Stimulated activated CD8-positive, alpha-beta memory T cell treated with anti-CD3 and anti-CD28 coated beads, Interleukin-15, amount 100 ng/mL, for 24 hours (primary cell): ENCODE measurements at regions not wholly inside any gene's neighbourhood (a gene's known extent, or its start where the extent isn't known, plus 50 kb on each side); places are given as distances from the start of the nearest gene placed in this dataset.
"Not testable (repeated sequence)": the region's sequence is repeated elsewhere in the genome, so short reads cannot be mapped to it uniquely, and the experiment has no call there.

ENCODE experiments used
- DNase-seq: peaks from one replicate; pipeline ENCODE4 v3.0.0-alpha.2; 2020; ENCODE audit warnings: low read depth

GRCh38 chr9:108033976-108034964 lies 544.7 kb upstream of the KLF4 start:
- DNase-seq = no peak

DNA sequence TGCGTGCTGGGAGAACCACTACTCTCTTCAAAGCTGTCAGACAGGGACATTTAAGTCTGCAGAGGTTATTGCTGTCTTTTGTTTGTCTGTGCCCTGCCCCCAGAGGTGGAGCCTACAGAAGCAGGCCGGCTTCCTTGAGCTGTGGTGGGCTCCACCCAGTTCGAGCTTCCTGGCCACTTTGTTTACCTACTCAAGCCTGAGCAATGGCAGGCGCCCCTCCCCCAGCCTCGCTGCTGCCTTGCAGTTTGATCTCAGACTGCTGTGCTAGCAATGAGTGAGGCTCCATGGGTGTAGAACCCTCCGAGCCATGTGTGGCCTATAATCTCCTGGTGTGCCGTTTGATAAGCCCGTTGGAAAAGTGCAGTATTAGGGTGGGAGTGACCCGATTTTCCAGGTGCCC lies 542.5 kb upstream of the KLF4 start:
- DNase-seq = not testable (repeated sequence)

DNA sequence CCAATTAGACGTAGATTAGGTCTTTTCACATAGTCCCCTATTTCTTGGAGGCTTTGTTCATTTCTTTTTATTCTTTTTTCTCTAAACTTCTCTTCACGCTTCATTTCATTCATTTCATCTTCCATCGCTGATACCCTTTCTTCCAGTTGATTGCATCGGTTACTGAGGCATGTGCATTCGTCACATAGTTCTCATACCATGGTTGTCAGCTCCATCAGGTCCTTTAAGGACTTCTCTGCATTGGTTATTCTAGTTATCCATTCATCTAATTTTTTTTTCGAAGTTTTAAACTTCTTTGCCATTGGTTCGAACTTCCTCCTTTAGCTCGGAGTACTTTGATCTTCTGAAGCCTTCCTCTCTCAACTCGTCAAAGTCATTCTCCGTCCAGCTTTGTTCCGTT lies 541.7 kb upstream of the KLF4 start:
- DNase-seq = not testable (repeated sequence)

- DNase-seq = not testable (repeated sequence)
Measured at GRCh38 chr9:108026718-108027117, 537.1 kb upstream of the KLF4 start.

DNA sequence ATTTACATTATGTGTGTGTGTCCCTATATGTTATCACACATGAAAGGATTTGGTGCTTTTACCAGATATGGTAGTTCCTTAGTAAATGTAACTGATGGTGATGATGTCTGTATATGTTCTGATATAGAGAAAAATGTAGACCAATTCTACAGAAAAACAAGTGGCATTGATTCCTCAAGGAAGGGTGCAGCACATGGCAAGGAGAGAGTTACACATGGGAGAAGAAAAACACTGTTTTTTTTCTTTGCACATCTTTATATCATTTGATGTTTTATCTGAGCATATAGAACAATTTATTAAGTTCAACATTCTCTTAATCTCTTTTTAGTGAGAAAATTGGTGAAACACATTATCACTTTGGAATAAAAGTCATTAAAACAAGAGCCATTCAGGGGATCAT lies 535.0 kb upstream of the KLF4 start:
- DNase-seq = no peak

DNA sequence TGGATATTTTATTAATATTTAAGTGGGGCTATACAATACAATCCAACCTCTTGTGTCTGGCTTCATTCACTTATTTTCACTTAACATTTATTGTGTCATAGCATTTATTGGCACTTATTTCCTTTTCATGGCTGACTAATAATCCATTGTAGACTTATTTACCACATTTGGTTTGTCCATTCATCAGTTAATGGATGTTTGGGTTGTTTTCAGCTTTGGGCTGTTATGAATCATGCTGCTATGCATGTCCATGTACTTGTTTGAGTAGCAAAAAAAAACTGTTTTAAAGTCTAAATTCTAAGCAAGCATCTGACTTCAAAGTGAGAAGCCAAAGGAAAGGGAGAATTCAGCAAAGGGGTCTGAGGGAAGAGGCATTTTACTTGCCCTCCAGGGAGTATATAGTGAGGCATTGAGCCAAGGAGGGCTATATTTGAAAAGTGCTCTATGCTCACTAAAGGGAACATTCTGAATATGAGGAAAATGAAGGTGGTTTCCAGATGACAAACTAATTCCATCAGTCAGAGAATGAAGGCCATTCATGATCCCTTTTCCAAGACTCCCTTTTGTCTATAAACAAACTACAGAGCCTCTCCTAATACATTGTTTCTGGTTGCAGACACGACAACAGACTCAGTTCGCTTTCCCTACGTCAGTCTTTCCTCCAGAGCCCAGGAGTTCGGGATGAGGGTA lies 532.8 kb upstream of the KLF4 start:
- DNase-seq = no peak

- no peak for DNase-seq
Measured at GRCh38 chr9:108021096-108021710, 531.6 kb upstream of the KLF4 start.

- no peak for DNase-seq
Measured at GRCh38 chr9:108019821-108020220, 530.3 kb upstream of the KLF4 start.

GRCh38 chr9:108017671-108018070 lies 528.1 kb upstream of the KLF4 start:
- DNase-seq = no peak

GRCh38 chr9:108016446-108016845 lies 526.9 kb upstream of the KLF4 start:
- DNase-seq = no peak

DNA sequence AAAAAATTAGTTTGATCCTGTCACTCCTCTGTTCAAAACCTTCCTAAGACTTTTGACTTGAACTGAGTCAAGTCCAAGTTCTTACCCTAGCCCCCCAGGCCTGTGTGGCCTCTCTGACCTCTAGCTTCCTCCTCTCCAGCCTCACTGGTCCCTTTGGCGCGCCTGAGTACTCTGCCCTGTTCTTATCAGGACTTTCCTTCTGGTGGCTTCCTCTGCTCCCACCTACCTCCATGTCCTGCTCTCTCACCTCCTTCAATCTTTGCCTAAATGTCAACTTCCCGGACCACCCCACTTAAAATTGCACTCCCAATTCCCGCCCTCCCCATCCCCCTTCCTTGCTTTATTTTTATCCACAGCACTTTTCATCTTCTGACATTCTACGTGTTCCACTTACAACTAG lies 526.1 kb upstream of the KLF4 start:
- no peak for DNase-seq

DNA sequence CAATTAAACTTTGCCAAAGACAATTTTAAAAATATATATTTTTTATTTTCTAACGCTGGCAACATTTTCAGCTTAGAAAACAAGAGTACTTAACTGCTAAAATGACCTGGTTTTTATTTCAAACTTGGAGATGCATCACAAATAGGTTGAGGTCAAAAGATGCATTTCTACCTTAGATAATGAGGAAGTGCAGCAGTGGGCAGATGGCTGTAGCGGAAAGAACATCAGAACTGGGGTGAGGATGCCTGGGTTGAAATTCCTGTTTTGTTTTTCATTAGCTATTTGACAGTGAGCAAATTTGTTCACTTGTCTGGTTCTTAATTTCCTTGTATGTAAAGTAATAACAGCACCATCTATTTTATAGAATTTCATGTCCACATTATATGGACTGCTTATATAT lies 524.8 kb upstream of the KLF4 start:
- no peak for DNase-seq

DNA sequence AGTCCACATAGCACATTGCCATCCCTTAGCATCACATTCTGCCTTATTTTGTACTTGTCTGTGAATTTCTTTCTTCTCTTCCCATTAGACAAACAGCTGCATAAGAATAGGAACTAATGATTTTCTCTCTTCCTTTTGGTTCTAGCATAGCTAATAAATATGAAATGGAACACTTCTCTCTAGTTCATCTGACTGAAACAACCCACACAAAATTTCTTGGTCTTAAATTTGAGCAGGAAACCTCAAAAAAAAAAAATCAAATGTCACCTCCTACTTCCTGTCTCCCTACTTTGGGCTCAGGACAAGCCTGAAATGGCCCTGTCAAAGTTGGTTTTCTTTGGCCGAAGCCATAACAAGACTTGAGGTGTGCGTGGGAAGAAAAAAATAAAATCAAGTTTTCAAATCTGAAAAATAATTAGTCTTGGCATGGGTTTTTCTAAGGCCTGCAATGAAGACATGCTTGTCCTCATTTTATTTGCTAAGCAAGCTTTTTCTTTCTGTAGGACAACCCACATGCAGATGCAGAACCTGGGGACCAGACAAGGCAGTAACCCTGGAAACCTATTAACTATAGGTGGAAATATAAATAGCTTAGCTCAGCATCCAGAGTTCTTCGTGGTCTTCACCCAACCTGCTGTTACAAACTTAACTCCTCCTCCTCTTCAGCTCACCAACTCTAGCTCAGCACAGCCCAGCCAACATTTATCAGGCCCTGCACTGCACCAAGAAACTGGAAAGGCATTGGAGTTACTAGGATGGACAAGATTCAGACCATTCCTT lies 523.5 kb upstream of the KLF4 start:
- no peak for DNase-seq

DNA sequence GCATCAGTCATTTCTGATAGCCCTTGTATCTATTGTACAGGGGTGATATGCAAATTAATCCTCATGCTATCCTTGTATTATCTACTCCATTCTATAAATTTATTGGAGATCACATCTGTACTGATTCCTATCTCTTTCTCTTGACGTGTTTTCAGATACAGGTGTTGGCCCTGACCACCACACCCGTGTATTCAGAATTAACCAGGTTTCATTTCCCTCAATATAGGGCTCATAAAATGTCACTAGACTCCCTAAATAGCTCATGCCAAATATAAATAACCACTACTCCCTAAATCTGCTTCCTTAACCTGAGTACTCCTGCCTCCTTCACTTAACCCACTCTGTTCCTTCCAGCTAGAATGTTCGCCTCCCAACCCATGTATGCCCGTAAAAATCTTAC lies 522.8 kb upstream of the KLF4 start:
- no peak for DNase-seq

DNA sequence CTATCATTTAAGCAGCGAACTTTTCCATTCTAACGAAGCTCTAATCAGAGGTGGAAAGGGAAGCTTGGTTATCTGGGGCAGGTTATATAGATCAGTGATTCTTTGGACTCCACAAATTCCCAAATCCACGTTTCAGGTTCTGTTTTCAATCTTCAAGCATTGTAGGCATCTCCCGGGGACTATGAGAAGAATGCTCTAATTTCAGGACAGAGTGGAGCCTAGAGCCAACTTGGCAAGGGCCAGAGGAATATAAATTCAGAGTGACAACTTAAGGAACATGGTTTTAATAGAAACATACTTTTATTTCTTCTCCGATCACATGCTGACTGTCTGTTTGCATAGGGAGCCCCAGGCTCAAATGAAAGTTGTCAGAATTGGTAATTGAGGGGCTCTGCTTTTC lies 514.0 kb upstream of the KLF4 start:
- DNase-seq = no peak

- no peak for DNase-seq
Measured at GRCh38 chr9:108002371-108002956, 512.9 kb upstream of the KLF4 start.

GRCh38 chr9:108001237-108001636 lies 511.7 kb upstream of the KLF4 start:
- DNase-seq = no peak

GRCh38 chr9:107999890-108000289 lies 510.3 kb upstream of the KLF4 start:
- no peak for DNase-seq

DNA sequence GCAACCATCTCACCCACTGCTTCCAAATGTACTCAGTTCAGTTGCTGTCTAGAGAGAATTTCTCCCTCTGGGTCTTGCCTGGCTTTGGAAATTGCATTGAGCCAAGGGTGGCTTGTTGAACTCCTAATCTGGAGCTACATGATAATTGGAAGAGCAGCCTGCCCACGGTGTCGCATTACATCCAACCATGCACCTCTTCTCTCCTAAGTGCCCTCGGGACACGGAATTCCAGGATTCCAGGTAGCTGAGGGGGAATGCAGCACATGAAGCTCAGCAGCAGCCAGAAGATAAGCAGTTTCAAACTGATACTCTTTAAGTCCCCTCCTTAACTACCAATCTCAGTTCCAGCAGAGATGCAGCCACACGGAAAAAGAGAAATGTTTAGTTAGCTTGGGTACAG lies 509.4 kb upstream of the KLF4 start:
- DNase-seq = no peak

DNA sequence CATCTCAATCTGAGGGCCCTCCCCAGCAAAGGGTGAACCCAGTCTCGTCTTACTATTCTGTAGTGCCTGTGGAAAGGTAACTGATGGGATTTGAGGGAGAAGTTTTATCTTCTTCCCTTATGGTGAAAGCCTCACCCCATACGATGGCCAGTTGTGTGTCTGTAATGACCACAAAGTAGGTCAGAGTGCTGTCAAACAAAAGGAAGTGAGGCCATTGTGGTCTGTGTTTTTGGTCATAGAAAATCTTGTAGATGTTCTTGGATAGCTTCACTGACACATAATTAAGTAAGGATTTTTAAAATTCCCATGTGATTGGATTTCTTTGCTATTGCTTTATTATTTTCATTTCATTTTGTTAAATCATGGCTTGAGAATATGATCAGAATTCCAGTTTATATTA lies 505.1 kb upstream of the KLF4 start:
- no peak for DNase-seq

DNA sequence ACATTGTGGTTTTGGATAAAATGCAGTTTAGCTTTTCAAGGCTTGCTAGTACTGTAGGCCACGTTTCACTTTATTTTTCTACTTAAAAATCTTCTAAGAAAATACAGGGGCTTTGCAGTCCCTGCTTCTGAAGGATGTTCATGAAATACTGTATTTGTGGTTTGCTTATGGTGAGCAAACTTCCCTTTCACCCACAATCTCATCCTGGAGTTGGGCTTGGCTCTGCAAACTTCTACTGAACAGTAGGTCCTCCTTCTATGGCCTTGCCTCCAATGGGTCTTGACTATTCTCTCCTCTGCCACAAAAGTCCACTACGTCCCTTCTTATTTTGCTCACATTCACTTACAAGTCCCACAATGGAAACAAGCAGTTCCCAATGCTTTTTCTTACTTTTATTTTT lies 502.7 kb upstream of the KLF4 start:
- DNase-seq = no peak

GRCh38 chr9:107991581-107991980 lies 502.0 kb upstream of the KLF4 start:
- DNase-seq = no peak
